GM18502 (cell line): ENCODE measurements at regions not wholly inside any gene's neighbourhood (a gene's known extent, or its start where the extent isn't known, plus 50 kb on each side); places are given as distances from the start of the nearest gene placed in this dataset.
"Not testable (repeated sequence)": the region's sequence is repeated elsewhere in the genome, so short reads cannot be mapped to it uniquely, and the experiment has no call there.

ENCODE experiments used
- ATAC-seq: cut with Tn5 transposase; IDR thresholded peaks from one replicate; pipeline ENCODE4 v1.9.1; 2021; ENCODE audit warnings: mild to moderate bottlenecking; ENCODE audit not compliant: unreplicated experiment, poor library complexity

- no peak for ATAC-seq
Observed at GRCh38 chr10:81182296-81182695, 644.6 kb downstream of the SH2D4B start.

- ATAC-seq = no peak
Observed at GRCh38 chr10:81192221-81192788, 654.6 kb downstream of the SH2D4B start.

- no peak for ATAC-seq
Observed at GRCh38 chr10:81200801-81201200, 663.1 kb downstream of the SH2D4B start.

GRCh38 chr10:81207359-81207758 is 667.6 kb upstream of the NRG3 start:
- not testable (repeated sequence) for ATAC-seq

- ATAC-seq = no peak
Observed at GRCh38 chr10:81213370-81213769, 661.6 kb upstream of the NRG3 start.

- no peak for ATAC-seq
Observed at GRCh38 chr10:81215498-81215897, 659.5 kb upstream of the NRG3 start.

GRCh38 chr10:81216949-81217348 is 658.0 kb upstream of the NRG3 start:
- ATAC-seq = no peak

- no peak for ATAC-seq
Observed at GRCh38 chr10:81218307-81218706, 656.7 kb upstream of the NRG3 start.

- no peak for ATAC-seq
Observed at GRCh38 chr10:81219758-81220157, 655.2 kb upstream of the NRG3 start.

- ATAC-seq = no peak
Observed at GRCh38 chr10:81248886-81249285, 626.1 kb upstream of the NRG3 start.

- no peak for ATAC-seq
Observed at GRCh38 chr10:81251457-81252115, 623.4 kb upstream of the NRG3 start.

- not testable (repeated sequence) for ATAC-seq
Observed at GRCh38 chr10:81264991-81265390, 610.0 kb upstream of the NRG3 start.

GRCh38 chr10:81270051-81270450 is 604.9 kb upstream of the NRG3 start:
- no peak for ATAC-seq

- ATAC-seq = no peak
Observed at GRCh38 chr10:81280497-81281479, 594.2 kb upstream of the NRG3 start.

GRCh38 chr10:81288544-81288943 is 586.5 kb upstream of the NRG3 start:
- no peak for ATAC-seq

GRCh38 chr10:81297292-81297691 is 577.7 kb upstream of the NRG3 start:
- ATAC-seq = no peak

GRCh38 chr10:81303656-81304055 is 571.3 kb upstream of the NRG3 start:
- no peak for ATAC-seq

GRCh38 chr10:81306971-81307782 is 567.8 kb upstream of the NRG3 start:
- ATAC-seq = no peak

- ATAC-seq = no peak
Observed at GRCh38 chr10:81309041-81309552, 565.9 kb upstream of the NRG3 start.

GRCh38 chr10:81314471-81314870 is 560.5 kb upstream of the NRG3 start:
- ATAC-seq = no peak
